Right lobe of liver (tissue), 6 donors: ENCODE measurements at regions not wholly inside any gene's neighbourhood (a gene's known extent, or its start where the extent isn't known, plus 50 kb on each side); places are given as distances from the start of the nearest gene placed in this dataset.

ENCODE experiments used
- ATAC-seq, 4 donors: fragments of 200-7000 bp; cut with Tn5 transposase; one replicate each; pipeline ENCODE4 v1.9.1; 2020; ENCODE audit warnings: mild to moderate bottlenecking in 4 of 4, moderate library complexity in 4 of 4
- DNase-seq, 3 donors: peaks; one replicate each; pipeline ENCODE4 v3.0.0-alpha.2; 2020
- H3K27ac ChIP-seq, 3 donors: fragments of 200-600 bp; one replicate each; pipeline ENCODE4 v1.8.0; 2022
- H3K27me3 ChIP-seq, 2 donors: fragments of 200-600 bp; one replicate each; pipeline ENCODE4 v1.8.0; 2022
- H3K36me3 ChIP-seq, 4 donors: fragments of 200-600 bp; sonication (generic) in 1 of 4; one replicate each; pipeline versions ENCODE4 v1.5.1 to v1.8.0; 2017 to 2022; ENCODE audit warnings: control low read depth in 1 of 4
- H3K4me1 ChIP-seq, 4 donors: fragments of 200-600 bp; sonication (generic) in 1 of 4; one replicate each; pipeline versions ENCODE4 v1.5.1 to v1.8.0; 2017 to 2022; ENCODE audit warnings: control low read depth in 1 of 4
- H3K4me3 ChIP-seq, 3 donors: fragments of 200-600 bp; one replicate each; pipeline ENCODE4 v1.8.0; 2022
- H3K9me3 ChIP-seq, 4 donors: fragments of 200-600 bp; sonication (generic) in 1 of 4; one replicate each; pipeline versions ENCODE4 v1.5.1 to v1.8.0; 2017 to 2022; ENCODE audit warnings: control low read depth in 1 of 4
- CTCF ChIP-seq, 4 donors: fragments of 200-600 bp in 3 of 4; fragments of 450-650 bp in 1 of 4; IDR thresholded peaks; one replicate each; pipeline versions ENCODE4 v1.5.1 to v1.8.0; 2016 to 2022; ENCODE audit warnings: antibody characterized with exemption in 4 of 4, mild to moderate bottlenecking in 2 of 4
- POLR2A ChIP-seq: fragments of 450-650 bp; IDR thresholded peaks from one replicate; pipeline ENCODE4 v1.6.1; 2017; ENCODE audit warnings: antibody characterized with exemption, mild to moderate bottlenecking
- WGBS: methylation state at CpG from one replicate; pipeline ENCODE4 v1.1.6; 2018; ENCODE audit warnings: low coverage, low lambda C conversion rate; ENCODE audit not compliant: insufficient coverage; ENCODE audit errors: missing lambda C conversion rate; 5-methylcytosine and 5-hydroxymethylcytosine counted together
- intact Hi-C, 2 donors: fragments of 100-400 bp; cut with DNase I; formaldehyde crosslinking; loops; one replicate each; pipeline versions ENCODE4 v1.11.2 to v1.14.1; 2022
- donor health status: DM: no; HTN: yes; CAD: no.
- donor health status: DM: no; HTN: no; CAD: no.
- donor health status: DM: no; HTN: no; CAD: no.
- donor health status: DM: no; HTN: yes; CAD: no.
- donor health status: DM: no; HTN: yes; CAD: no.

DNA sequence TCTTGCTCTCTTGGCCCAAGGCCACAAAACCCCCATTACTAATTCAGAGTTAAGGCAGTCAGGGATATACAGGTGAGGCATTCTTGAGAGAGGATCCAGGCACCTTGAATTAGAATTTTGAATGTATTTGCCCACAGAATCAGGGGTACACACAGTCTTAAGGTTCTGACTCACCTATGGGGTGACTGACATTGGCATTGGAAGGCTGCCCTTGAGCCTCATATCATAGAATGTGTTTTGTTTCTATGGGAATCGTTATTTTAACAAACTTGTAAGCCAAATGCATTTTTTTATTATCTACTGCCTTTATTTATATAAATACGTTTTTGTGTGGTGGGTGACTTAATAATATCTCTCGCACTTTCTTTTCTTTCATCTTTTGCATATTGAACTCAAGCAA is 218.6 kb upstream of the CITED2 start:
- peaks cover 0 to 20% (median 6%) of the 10 kb centered on the region in 4 donors for H3K4me1 ChIP-seq
- ATAC-seq (no peak), DNase-seq (no peak)
- H3K4me3 ChIP-seq: no peak overlapping the region
- H3K36me3 ChIP-seq: no peaks in the 10 kb centered on the region
- WGBS: 79% methylated on average over 3 of the region's 3 CpGs
- intact Hi-C loops: no loop called here
- no peaks in the 10 kb centered on the region for H3K9me3 ChIP-seq
- H3K27ac ChIP-seq: no peak overlapping the region
- no peaks in the 10 kb centered on the region for H3K27me3 ChIP-seq
- TF ChIP-seq CTCF (IDR thresholded peaks at IDR 0.05) (no peak), POLR2A (no peak)

DNA sequence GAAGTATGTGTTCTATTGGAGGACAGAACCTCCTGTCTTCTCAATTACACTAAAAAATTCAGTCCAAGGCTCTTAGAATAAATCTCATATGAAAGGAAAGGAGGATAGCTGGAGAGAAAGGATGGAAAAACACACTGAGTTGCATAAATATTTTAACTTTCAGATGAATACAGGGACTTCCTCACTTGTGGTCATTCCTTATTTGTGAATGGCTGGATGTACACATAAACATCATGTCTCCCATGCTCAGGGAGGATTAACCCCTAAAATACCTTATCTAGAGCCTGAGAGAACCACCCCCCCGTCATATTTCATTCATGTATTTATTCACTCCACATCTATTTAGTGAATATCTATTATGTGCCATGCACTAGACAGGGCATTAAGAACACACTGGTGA is 217.6 kb upstream of the CITED2 start:
- H3K4me3 ChIP-seq: no peak overlapping the region
- intact Hi-C loops: no loop called here
- ATAC-seq (no peak), DNase-seq (no peak)
- no peaks in the 10 kb centered on the region for H3K27me3 ChIP-seq
- H3K4me1 ChIP-seq: peaks cover 0 to 16% (median under 1%) of the 10 kb centered on the region in 4 donors
- H3K36me3 ChIP-seq: no peaks in the 10 kb centered on the region
- TF ChIP-seq CTCF (IDR thresholded peaks at IDR 0.05): no peak
- no peak for TF ChIP-seq POLR2A
- H3K9me3 ChIP-seq: no peaks in the 10 kb centered on the region
- no peak overlapping the region for H3K27ac ChIP-seq
- WGBS: 86% methylated on average over 1 of the region's 1 CpG

DNA sequence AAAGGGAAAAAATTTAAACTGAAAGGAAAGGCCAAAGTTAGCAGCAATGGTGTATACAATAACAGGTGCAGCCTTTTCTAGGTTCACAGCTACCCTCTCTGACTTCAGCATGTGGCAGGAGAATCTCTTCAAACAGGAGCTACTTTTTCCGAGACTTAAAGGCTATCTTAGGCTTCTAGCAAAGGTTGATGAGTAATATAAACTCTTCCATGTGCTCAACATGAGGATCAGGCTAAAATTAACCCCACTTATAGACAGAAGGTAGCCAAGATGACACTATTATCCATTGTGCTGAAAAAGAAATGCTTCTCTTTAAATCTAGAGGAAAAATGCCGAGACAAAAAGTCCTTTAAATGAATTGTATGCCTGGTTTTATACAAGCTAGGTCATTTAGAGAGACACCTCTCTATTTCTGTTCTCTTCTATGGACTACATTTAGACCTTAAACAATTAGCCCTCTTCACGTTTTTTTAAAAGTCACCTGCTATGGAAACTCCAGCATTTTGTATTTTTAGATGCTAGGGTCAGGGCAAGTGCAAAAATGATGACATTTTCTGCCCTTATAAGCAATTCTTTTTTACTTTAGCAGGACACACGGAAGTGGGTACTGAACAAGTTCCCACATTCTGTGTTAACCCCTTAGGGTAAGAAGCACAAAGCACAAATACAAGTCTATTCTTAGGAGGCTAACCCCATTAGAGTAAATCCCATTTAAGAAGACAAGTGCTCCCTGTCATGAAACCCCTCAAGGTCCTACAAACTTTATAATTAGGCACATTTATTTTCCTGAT is 216.8 kb upstream of the CITED2 start:
- ATAC-seq (no peak), DNase-seq (no peak)
- H3K36me3 ChIP-seq: no peaks in the 10 kb centered on the region
- no peaks in the 10 kb centered on the region for H3K9me3 ChIP-seq
- H3K27me3 ChIP-seq: no peaks in the 10 kb centered on the region
- no peak overlapping the region for H3K27ac ChIP-seq
- WGBS: 67% methylated on average over 4 of the region's 4 CpGs
- intact Hi-C loops: no loop called here
- no peak for TF ChIP-seq CTCF (IDR thresholded peaks at IDR 0.05)
- no peak for TF ChIP-seq POLR2A
- no peak overlapping the region for H3K4me3 ChIP-seq
- H3K4me1 ChIP-seq: peaks cover 0 to 12% (median 0%) of the 10 kb centered on the region in 4 donors

GRCh38 chr6:139590206-139590605 is 215.8 kb upstream of the CITED2 start:
- no peak overlapping the region for H3K27ac ChIP-seq
- H3K9me3 ChIP-seq: no peaks in the 10 kb centered on the region
- peaks cover 0 to 12% (median 0%) of the 10 kb centered on the region in 4 donors for H3K4me1 ChIP-seq
- DNase-seq (no peak), ATAC-seq (peak in 3 of 4 donors; percentile 36 to 49 (median 41))
- intact Hi-C loops: no loop called here
- TF ChIP-seq CTCF (IDR thresholded peaks at IDR 0.05): no peak
- TF ChIP-seq POLR2A: no peak
- no peaks in the 10 kb centered on the region for H3K36me3 ChIP-seq
- no peaks in the 10 kb centered on the region for H3K27me3 ChIP-seq
- 21% methylated on average over 1 of the region's 1 CpG for WGBS
- H3K4me3 ChIP-seq: no peak overlapping the region
